Activated T-cell treated with anti-CD3 and anti-CD28 coated beads, Interleukin-2, amount 50 U/mL, for 24 hours (primary cell): ENCODE measurements at regions not wholly inside any gene's neighbourhood (a gene's known extent, or its start where the extent isn't known, plus 50 kb on each side); places are given as distances from the start of the nearest gene placed in this dataset.

ENCODE experiments used
- DNase-seq: peaks from one replicate; pipeline ENCODE4 v3.0.0-alpha.2; 2020
- H3K27ac Mint-ChIP-seq: 2 replicates; pipeline ENCODE4 v1.8.0; 2020; ENCODE audit warnings: mild to moderate bottlenecking, mixed read lengths
- H3K27me3 Mint-ChIP-seq: 2 replicates; pipeline ENCODE4 v1.8.0; 2020; ENCODE audit warnings: mixed read lengths
- H3K36me3 Mint-ChIP-seq: 2 replicates; pipeline ENCODE4 v1.8.0; 2020; ENCODE audit warnings: low read depth, mixed read lengths
- H3K4me1 Mint-ChIP-seq: 2 replicates; pipeline ENCODE4 v1.8.0; 2020; ENCODE audit warnings: low read depth, mixed read lengths
- H3K4me3 Mint-ChIP-seq: 2 replicates; pipeline ENCODE4 v1.8.0; 2020; ENCODE audit warnings: mild to moderate bottlenecking, moderate library complexity, mixed read lengths
- H3K9me3 Mint-ChIP-seq: 2 replicates; pipeline ENCODE4 v1.8.0; 2020; ENCODE audit warnings: mixed read lengths

DNA sequence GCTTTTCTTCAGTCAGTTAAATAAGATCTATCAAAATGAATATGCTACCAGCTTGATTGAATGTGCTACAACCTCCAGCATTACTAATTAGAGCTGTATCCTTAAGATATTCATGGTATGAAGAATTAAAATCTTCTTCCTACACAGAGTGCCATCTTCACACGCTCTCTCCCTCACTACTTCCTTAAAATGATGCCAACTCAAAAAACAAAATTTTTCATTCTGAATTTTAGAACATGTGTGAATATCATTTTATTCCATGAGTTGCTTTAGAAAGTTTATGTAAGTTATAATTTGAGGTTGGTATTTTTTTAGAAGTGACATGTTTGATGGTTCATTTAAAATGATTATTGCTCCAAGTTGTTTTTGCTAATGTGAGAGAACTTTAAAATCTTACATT, 407.5 kb upstream of the CELF2 start:
- Mint-ChIP-seq H3K4me3 (no peak overlapping the region), H3K27ac (no peak overlapping the region), H3K9me3 (no peaks in the 10 kb centered on the region), H3K36me3 (no peaks in the 10 kb centered on the region), H3K27me3 (peaks cover 16% of the 10 kb centered on the region), H3K4me1 (no peaks in the 10 kb centered on the region)
- no peak for DNase-seq

- no peaks in the 10 kb centered on the region for H3K9me3 Mint-ChIP-seq
- H3K36me3 Mint-ChIP-seq = no peaks in the 10 kb centered on the region
- peaks cover 18% of the 10 kb centered on the region for H3K27me3 Mint-ChIP-seq
- no peak overlapping the region for H3K27ac Mint-ChIP-seq
- DNase-seq = no peak
- no peaks in the 10 kb centered on the region for H3K4me1 Mint-ChIP-seq
- no peak overlapping the region for H3K4me3 Mint-ChIP-seq
Measured at GRCh38 chr10:10612151-10612550, 405.5 kb upstream of the CELF2 start.

DNA sequence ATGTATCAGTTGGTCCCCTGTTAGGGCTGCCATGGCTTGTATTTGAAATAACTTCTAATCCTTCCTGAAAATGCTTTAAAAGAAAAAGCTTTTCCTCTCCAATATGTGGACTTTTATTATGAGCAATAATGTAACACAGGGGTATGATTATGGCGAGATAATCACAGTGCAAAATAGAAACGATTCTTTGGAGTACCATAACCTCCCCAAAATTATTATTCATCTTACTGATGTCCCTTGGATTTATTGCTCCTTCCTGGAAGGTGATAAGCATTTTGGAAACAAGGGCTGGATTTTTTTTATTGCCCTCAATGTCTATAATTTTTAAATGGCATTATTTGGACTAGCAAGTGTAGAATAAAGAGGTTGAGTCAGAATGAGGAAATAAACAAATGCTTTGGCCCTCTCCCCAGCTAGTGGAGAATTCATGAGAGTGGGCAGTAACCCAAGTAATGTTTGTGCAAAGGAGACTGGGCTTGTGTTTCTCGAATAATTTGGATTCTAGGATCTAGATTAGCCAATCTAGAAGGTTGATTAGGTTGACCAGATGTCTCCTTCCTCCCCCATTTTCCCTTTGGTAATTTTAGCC, 403.9 kb upstream of the CELF2 start:
- Mint-ChIP-seq H3K27ac (no peak overlapping the region), H3K27me3 (peaks cover 32% of the 10 kb centered on the region), H3K4me3 (no peak overlapping the region), H3K9me3 (no peaks in the 10 kb centered on the region), H3K36me3 (no peaks in the 10 kb centered on the region), H3K4me1 (no peaks in the 10 kb centered on the region)
- DNase-seq = no peak

DNA sequence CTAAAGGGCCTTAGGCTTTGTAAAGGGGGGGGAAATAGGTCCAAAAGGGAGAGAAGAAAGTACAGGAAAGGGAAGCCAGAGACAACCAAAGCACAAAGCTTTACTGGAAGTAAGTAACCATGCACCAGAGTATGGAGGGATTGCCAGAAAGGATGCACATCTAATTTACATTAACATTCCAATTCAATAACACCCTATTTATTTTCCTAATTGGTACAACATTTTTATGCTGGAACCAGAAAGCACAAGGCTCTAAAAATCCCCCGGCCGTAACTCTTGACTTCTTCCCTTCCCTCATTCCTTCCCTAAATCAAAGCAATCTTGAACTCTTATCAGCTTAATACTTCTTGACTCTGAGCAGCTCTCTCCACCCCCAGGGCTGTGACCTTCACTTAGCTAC, 400.0 kb upstream of the CELF2 start:
- H3K27me3 Mint-ChIP-seq = peaks cover 31% of the 10 kb centered on the region
- DNase-seq = no peak
- H3K36me3 Mint-ChIP-seq = no peaks in the 10 kb centered on the region
- H3K9me3 Mint-ChIP-seq = no peaks in the 10 kb centered on the region
- no peak overlapping the region for H3K27ac Mint-ChIP-seq
- no peak overlapping the region for H3K4me3 Mint-ChIP-seq
- no peaks in the 10 kb centered on the region for H3K4me1 Mint-ChIP-seq

DNA sequence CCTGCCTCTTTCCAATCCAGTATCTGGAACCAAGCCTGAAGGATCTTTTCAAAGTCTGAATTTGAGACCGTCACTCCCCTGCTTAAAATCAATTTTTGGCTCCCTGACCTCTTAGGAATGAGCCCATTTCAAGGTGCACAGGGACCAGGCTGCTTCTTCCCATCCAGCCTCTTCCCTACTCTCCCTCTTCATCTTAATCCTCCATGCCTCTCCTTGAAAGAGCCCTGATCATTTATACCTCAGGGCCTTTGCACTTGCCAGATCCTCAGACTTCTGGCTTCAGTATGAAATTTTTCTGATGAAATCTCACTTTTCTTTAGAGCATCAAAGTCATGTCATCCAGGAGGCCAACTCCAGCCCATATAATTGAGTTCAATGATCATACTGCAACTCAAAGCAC, 399.5 kb upstream of the CELF2 start:
- H3K36me3 Mint-ChIP-seq = no peaks in the 10 kb centered on the region
- no peaks in the 10 kb centered on the region for H3K4me1 Mint-ChIP-seq
- no peak overlapping the region for H3K27ac Mint-ChIP-seq
- no peak for DNase-seq
- H3K4me3 Mint-ChIP-seq = no peak overlapping the region
- no peaks in the 10 kb centered on the region for H3K9me3 Mint-ChIP-seq
- H3K27me3 Mint-ChIP-seq = peaks cover 31% of the 10 kb centered on the region

- H3K27ac Mint-ChIP-seq = no peak overlapping the region
- H3K4me3 Mint-ChIP-seq = no peak overlapping the region
- H3K36me3 Mint-ChIP-seq = no peaks in the 10 kb centered on the region
- H3K27me3 Mint-ChIP-seq = peaks cover 15% of the 10 kb centered on the region
- H3K4me1 Mint-ChIP-seq = no peaks in the 10 kb centered on the region
- DNase-seq = no peak
- no peaks in the 10 kb centered on the region for H3K9me3 Mint-ChIP-seq
Measured at GRCh38 chr10:10623958-10624566, 393.6 kb upstream of the CELF2 start.

DNA sequence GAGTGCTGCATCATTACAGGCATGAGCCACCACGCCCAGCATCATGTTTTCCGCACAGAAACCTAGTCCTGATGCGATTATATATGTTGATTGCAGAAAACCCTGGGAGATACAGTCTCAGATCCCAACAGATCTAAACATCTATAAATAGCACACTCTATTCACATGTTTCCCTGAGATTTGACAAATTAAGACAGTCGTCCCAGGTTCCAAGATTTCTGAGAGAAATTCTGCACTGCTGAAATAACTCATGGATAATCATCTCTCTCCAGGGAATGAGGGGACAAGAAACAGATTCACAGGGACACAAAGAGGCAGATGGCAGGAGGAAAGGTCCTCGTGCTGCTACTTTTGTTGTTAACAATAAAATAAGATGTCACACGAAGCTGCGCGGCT, 393.1 kb upstream of the CELF2 start:
- H3K9me3 Mint-ChIP-seq = no peaks in the 10 kb centered on the region
- no peak overlapping the region for H3K4me3 Mint-ChIP-seq
- no peaks in the 10 kb centered on the region for H3K4me1 Mint-ChIP-seq

GRCh38 chr10:10625491-10625890, 392.2 kb upstream of the CELF2 start:
- no peaks in the 10 kb centered on the region for H3K36me3 Mint-ChIP-seq
- no peak overlapping the region for H3K4me3 Mint-ChIP-seq
- no peak for DNase-seq
- H3K9me3 Mint-ChIP-seq = no peaks in the 10 kb centered on the region
- no peaks in the 10 kb centered on the region for H3K4me1 Mint-ChIP-seq
- H3K27ac Mint-ChIP-seq = no peak overlapping the region
- peaks cover 15% of the 10 kb centered on the region for H3K27me3 Mint-ChIP-seq

More for the DNA sequence above, 393.1 kb upstream of the CELF2 start:
- H3K36me3 Mint-ChIP-seq = no peaks in the 10 kb centered on the region
- no peak overlapping the region for H3K27ac Mint-ChIP-seq
- no peak for DNase-seq
- peaks cover 10% of the 10 kb centered on the region for H3K27me3 Mint-ChIP-seq

DNA sequence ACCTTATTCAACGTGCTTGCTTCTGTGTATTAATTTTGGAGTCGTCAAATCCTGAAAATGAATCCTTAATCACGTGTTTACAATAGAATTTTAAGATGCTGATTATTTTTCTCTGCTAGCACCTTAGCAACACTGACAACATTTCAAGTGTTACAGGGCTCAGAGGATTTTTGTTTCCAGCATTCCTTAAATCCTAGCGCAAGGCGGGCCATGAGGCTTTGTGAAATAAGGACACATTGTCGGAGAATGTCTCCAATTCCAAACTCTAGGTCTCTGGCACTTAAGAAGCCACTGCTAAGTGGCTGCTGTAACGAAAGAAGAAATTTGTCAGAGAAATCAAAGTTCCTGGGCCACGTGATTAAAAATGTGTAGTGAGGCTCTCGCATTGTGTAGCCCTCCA, 390.9 kb upstream of the CELF2 start:
- no peaks in the 10 kb centered on the region for H3K36me3 Mint-ChIP-seq
- H3K27ac Mint-ChIP-seq = no peak overlapping the region
- peaks cover 24% of the 10 kb centered on the region for H3K27me3 Mint-ChIP-seq
- DNase-seq = no peak
- no peak overlapping the region for H3K4me3 Mint-ChIP-seq
- H3K9me3 Mint-ChIP-seq = no peaks in the 10 kb centered on the region
- H3K4me1 Mint-ChIP-seq = no peaks in the 10 kb centered on the region

GRCh38 chr10:10627414-10627813, 390.3 kb upstream of the CELF2 start:
- Mint-ChIP-seq H3K4me1 (no peaks in the 10 kb centered on the region), H3K27ac (no peak overlapping the region), H3K4me3 (no peak overlapping the region), H3K36me3 (no peaks in the 10 kb centered on the region), H3K27me3 (peaks cover 24% of the 10 kb centered on the region), H3K9me3 (no peaks in the 10 kb centered on the region)
- DNase-seq = no peak

GRCh38 chr10:10629512-10629911, 388.2 kb upstream of the CELF2 start:
- no peaks in the 10 kb centered on the region for H3K4me1 Mint-ChIP-seq
- no peak for DNase-seq
- peaks cover 24% of the 10 kb centered on the region for H3K27me3 Mint-ChIP-seq
- H3K9me3 Mint-ChIP-seq = no peaks in the 10 kb centered on the region
- H3K4me3 Mint-ChIP-seq = no peak overlapping the region
- no peak overlapping the region for H3K27ac Mint-ChIP-seq
- H3K36me3 Mint-ChIP-seq = no peaks in the 10 kb centered on the region

- Mint-ChIP-seq H3K4me1 (no peaks in the 10 kb centered on the region), H3K36me3 (no peaks in the 10 kb centered on the region), H3K27ac (no peak overlapping the region), H3K4me3 (no peak overlapping the region), H3K27me3 (peaks cover 31% of the 10 kb centered on the region), H3K9me3 (no peaks in the 10 kb centered on the region)
- DNase-seq = no peak
Measured at GRCh38 chr10:10630281-10630680, 387.4 kb upstream of the CELF2 start.

GRCh38 chr10:10630782-10631181, 386.9 kb upstream of the CELF2 start:
- no peaks in the 10 kb centered on the region for H3K9me3 Mint-ChIP-seq
- peaks cover 35% of the 10 kb centered on the region for H3K27me3 Mint-ChIP-seq
- DNase-seq = no peak
- no peaks in the 10 kb centered on the region for H3K4me1 Mint-ChIP-seq
- H3K4me3 Mint-ChIP-seq = no peak overlapping the region
- H3K36me3 Mint-ChIP-seq = no peaks in the 10 kb centered on the region
- no peak overlapping the region for H3K27ac Mint-ChIP-seq

GRCh38 chr10:10642189-10642588, 375.5 kb upstream of the CELF2 start:
- Mint-ChIP-seq H3K4me3 (no peak overlapping the region), H3K9me3 (no peaks in the 10 kb centered on the region), H3K36me3 (no peaks in the 10 kb centered on the region), H3K27me3 (peaks cover 50% of the 10 kb centered on the region), H3K4me1 (no peaks in the 10 kb centered on the region), H3K27ac (no peak overlapping the region)
- no peak for DNase-seq

GRCh38 chr10:10642751-10643150, 374.9 kb upstream of the CELF2 start:
- Mint-ChIP-seq H3K4me1 (no peaks in the 10 kb centered on the region), H3K27ac (no peak overlapping the region)

More at GRCh38 chr10:10642751-10643150, 374.9 kb upstream of the CELF2 start:
- no peak overlapping the region for H3K4me3 Mint-ChIP-seq
- H3K27me3 Mint-ChIP-seq = peaks cover 49% of the 10 kb centered on the region
- DNase-seq = no peak
- no peaks in the 10 kb centered on the region for H3K36me3 Mint-ChIP-seq
- H3K9me3 Mint-ChIP-seq = no peaks in the 10 kb centered on the region
